ENCODE measurements at regions not wholly inside any gene's neighbourhood (a gene's known extent, or its start where the extent isn't known, plus 50 kb on each side); places are given as distances from the start of the nearest gene placed in this dataset.

- no peak overlapping the region for H2AFZ ChIP-seq
- no peak overlapping the region for H3K27ac ChIP-seq
- no peaks in the 10 kb centered on the region for H3K9me2 ChIP-seq (ENCODE audit: insufficient read depth)
- no peak for TF ChIP-seq EZH2 (IDR thresholded peaks at IDR 0.05; ENCODE audit: low read depth)
- no peak for TF ChIP-seq CTCF (conservative IDR thresholded peaks at IDR 0.05)
- ChIA-PET CTCF (no interaction called here), POLR2A (ENCODE audit: unreplicated experiment) (no interaction called here)
- no peaks in the 10 kb centered on the region for H3K79me2 ChIP-seq (ENCODE audit: low read depth)
- intact Hi-C loops (cut with micrococcal nuclease; ENCODE audit: unreplicated experiment) = no loop called here
- no peaks in the 10 kb centered on the region for H3K9me3 ChIP-seq (ENCODE audit: insufficient read depth, low read depth)
- H4K20me1 ChIP-seq (ENCODE audit: insufficient read depth) = no peaks in the 10 kb centered on the region
- H3K4me3 ChIP-seq = no peak overlapping the region
- no peak overlapping the region for H3K4me2 ChIP-seq
- H3K36me3 ChIP-seq (ENCODE audit: low read depth) = no peaks in the 10 kb centered on the region
- H3K27me3 ChIP-seq (ENCODE audit: insufficient read depth, low read depth) = no peaks in the 10 kb centered on the region
- peaks cover 9% of the 10 kb centered on the region for H3K4me1 ChIP-seq (replicated peaks; ENCODE audit: insufficient read depth)
- no peak for DNase-seq
- no TSS peak for BruUV-seq (replicated peaks)
- no peaks in the 10 kb centered on the region for H3F3A ChIP-seq (ENCODE audit: insufficient read depth, low read depth)
Observed at GRCh38 chr1:193712392-193712791, 526.0 kb upstream of the B3GALT2 start.

- Histone ChIP-seq H3K9me3 (ENCODE audit: insufficient read depth, low read depth) (peaks cover 5% of the 10 kb centered on the region; the same call in 1 of the 2 replicates), H3K4me3 (no peak overlapping the region), H3K4me2 (no peak overlapping the region), H2AFZ (no peak overlapping the region), H4K20me1 (ENCODE audit: insufficient read depth) (no peaks in the 10 kb centered on the region), H3K27me3 (ENCODE audit: insufficient read depth, low read depth) (no peaks in the 10 kb centered on the region), H3K79me2 (ENCODE audit: low read depth) (no peaks in the 10 kb centered on the region), H3K9me2 (ENCODE audit: insufficient read depth) (no peaks in the 10 kb centered on the region), H3K4me1 (replicated peaks; ENCODE audit: insufficient read depth) (peaks cover 17% of the 10 kb centered on the region), H3K36me3 (ENCODE audit: low read depth) (no peaks in the 10 kb centered on the region), H3F3A (ENCODE audit: insufficient read depth, low read depth) (no peaks in the 10 kb centered on the region), H3K27ac (no peak overlapping the region)
- BruUV-seq (replicated peaks) = no TSS peak
- no peak for TF ChIP-seq CTCF (conservative IDR thresholded peaks at IDR 0.05)
- TF ChIP-seq EZH2 (IDR thresholded peaks at IDR 0.05; ENCODE audit: low read depth) = no peak
- intact Hi-C loops (cut with micrococcal nuclease; ENCODE audit: unreplicated experiment) = no loop called here
- no peak for DNase-seq
- ChIA-PET POLR2A (ENCODE audit: unreplicated experiment) (no interaction called here), CTCF (no interaction called here)
Observed at GRCh38 chr1:193709607-193710006, 523.2 kb upstream of the B3GALT2 start.

- no peaks in the 10 kb centered on the region for H3F3A ChIP-seq (ENCODE audit: insufficient read depth, low read depth)
- ChIA-PET CTCF (no interaction called here), POLR2A (ENCODE audit: unreplicated experiment) (interaction anchor here (0.7 kb wide), 1 partner anchor 1230 kb away, joined by 3 read pairs; no protein-coding TSS in a partner anchor)
- H4K20me1 ChIP-seq (ENCODE audit: insufficient read depth) = no peaks in the 10 kb centered on the region
- no peaks in the 10 kb centered on the region for H3K36me3 ChIP-seq (ENCODE audit: low read depth)
- H3K9me2 ChIP-seq (ENCODE audit: insufficient read depth) = no peaks in the 10 kb centered on the region
- no peak for DNase-seq
- H3K27ac ChIP-seq = peak overlapping the region; percentile 25; the same call in 1 of the 2 replicates
- H3K27me3 ChIP-seq (ENCODE audit: insufficient read depth, low read depth) = no peaks in the 10 kb centered on the region
- H3K4me1 ChIP-seq (replicated peaks; ENCODE audit: insufficient read depth) = peaks cover 17% of the 10 kb centered on the region
- BruUV-seq (replicated peaks) = no TSS peak
- TF ChIP-seq EZH2 (IDR thresholded peaks at IDR 0.05; ENCODE audit: low read depth) (no peak), CTCF (conservative IDR thresholded peaks at IDR 0.05) (no peak)
- peak overlapping the region; percentile 30; the same call in 1 of the 2 replicates for H3K4me2 ChIP-seq
- intact Hi-C loops (cut with micrococcal nuclease; ENCODE audit: unreplicated experiment) = no loop called here
- H3K9me3 ChIP-seq (ENCODE audit: insufficient read depth, low read depth) = peaks cover 5% of the 10 kb centered on the region; the same call in 1 of the 2 replicates
- no peak overlapping the region for H3K4me3 ChIP-seq
- H3K79me2 ChIP-seq (ENCODE audit: low read depth) = no peaks in the 10 kb centered on the region
- no peak overlapping the region for H2AFZ ChIP-seq
Observed at GRCh38 chr1:193707271-193708021, 521.0 kb upstream of the B3GALT2 start.

Data from PC-9 (cell line).